HEK293 (cell line): ENCODE measurements at regions not wholly inside any gene's neighbourhood (a gene's known extent, or its start where the extent isn't known, plus 50 kb on each side); places are given as distances from the start of the nearest gene placed in this dataset.

ENCODE experiments used
- REPIN1 ChIP-seq: fragments of 450-650 bp; formaldehyde crosslinking; IDR thresholded peaks from 2 replicates; pipeline ENCODE4 v1.5.1; 2017; ENCODE audit warnings: missing biosample characterization, missing genetic modification characterization, low read depth
- ZNF140 ChIP-seq: fragments of 450-650 bp; formaldehyde crosslinking; IDR thresholded peaks from 2 replicates; pipeline ENCODE4 v1.5.1; 2016; ENCODE audit warnings: missing biosample characterization, missing genetic modification characterization
- TF ChIP-seq, protein P1 (sequence below): fragments of 450-650 bp; formaldehyde crosslinking; IDR thresholded peaks from 2 replicates; pipeline ENCODE4 v1.5.1; 2016; ENCODE audit warnings: missing biosample characterization, missing genetic modification characterization
- TF ChIP-seq, protein P2 (sequence below): fragments of 450-650 bp; formaldehyde crosslinking; IDR thresholded peaks from 2 replicates; pipeline ENCODE4 v1.5.1; 2017; ENCODE audit warnings: missing biosample characterization, missing genetic modification characterization

DNA sequence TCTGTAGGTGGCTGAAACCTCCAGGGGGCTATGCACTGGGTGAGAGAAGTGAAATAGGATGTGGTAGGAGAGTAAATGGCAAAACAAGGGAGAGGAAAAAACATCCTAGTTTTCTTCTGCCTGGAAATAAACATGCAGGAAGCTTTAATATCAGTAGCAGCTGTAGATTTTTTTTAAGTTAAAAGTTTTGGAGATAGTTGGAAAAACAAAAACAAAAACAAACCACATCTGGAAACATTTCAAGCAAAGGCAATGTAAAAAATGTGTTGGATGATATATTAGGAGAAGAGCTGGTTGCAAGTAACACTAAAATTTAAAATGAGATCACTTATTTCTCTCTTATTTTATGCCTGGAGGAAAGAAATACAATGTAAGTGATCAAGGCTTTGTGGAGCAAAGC, 388.0 kb downstream of the SPRY1 start:
- TF ChIP-seq, protein P1, sequence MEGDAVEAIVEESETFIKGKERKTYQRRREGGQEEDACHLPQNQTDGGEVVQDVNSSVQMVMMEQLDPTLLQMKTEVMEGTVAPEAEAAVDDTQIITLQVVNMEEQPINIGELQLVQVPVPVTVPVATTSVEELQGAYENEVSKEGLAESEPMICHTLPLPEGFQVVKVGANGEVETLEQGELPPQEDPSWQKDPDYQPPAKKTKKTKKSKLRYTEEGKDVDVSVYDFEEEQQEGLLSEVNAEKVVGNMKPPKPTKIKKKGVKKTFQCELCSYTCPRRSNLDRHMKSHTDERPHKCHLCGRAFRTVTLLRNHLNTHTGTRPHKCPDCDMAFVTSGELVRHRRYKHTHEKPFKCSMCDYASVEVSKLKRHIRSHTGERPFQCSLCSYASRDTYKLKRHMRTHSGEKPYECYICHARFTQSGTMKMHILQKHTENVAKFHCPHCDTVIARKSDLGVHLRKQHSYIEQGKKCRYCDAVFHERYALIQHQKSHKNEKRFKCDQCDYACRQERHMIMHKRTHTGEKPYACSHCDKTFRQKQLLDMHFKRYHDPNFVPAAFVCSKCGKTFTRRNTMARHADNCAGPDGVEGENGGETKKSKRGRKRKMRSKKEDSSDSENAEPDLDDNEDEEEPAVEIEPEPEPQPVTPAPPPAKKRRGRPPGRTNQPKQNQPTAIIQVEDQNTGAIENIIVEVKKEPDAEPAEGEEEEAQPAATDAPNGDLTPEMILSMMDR = no peak
- no peak for TF ChIP-seq ZNF140 (tag by site-specific recombination)
- no peak for TF ChIP-seq REPIN1 (tag by site-specific recombination)
- TF ChIP-seq, protein P2, sequence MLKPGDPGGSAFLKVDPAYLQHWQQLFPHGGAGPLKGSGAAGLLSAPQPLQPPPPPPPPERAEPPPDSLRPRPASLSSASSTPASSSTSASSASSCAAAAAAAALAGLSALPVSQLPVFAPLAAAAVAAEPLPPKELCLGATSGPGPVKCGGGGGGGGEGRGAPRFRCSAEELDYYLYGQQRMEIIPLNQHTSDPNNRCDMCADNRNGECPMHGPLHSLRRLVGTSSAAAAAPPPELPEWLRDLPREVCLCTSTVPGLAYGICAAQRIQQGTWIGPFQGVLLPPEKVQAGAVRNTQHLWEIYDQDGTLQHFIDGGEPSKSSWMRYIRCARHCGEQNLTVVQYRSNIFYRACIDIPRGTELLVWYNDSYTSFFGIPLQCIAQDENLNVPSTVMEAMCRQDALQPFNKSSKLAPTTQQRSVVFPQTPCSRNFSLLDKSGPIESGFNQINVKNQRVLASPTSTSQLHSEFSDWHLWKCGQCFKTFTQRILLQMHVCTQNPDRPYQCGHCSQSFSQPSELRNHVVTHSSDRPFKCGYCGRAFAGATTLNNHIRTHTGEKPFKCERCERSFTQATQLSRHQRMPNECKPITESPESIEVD (tag by site-specific recombination) = no peak
